HepG2 (cell line): ENCODE measurements at regions not wholly inside any gene's neighbourhood (a gene's known extent, or its start where the extent isn't known, plus 50 kb on each side); places are given as distances from the start of the nearest gene placed in this dataset.

ENCODE experiments used
- AHR ChIP-seq: IDR thresholded peaks from 2 replicates; pipeline ENCODE4 v1.6.1; 2018; ENCODE audit warnings: missing genetic modification reagents, missing compliant biosample characterization
- CENPBD1 ChIP-seq: sonication (generic); formaldehyde crosslinking; IDR thresholded peaks from 2 replicates; pipeline ENCODE4 v1.8.0; 2022; ENCODE audit warnings: missing genetic modification reagents, low read depth, mild to moderate bottlenecking, borderline replicate concordance
- FIP1L1 ChIP-seq: fragments of 200-400 bp; formaldehyde crosslinking; IDR thresholded peaks from 2 replicates; pipeline ENCODE4 v1.6.1; 2018; ENCODE audit warnings: low read depth, mild to moderate bottlenecking, low read length, moderate library complexity, borderline replicate concordance; ENCODE audit not compliant: insufficient read depth
- GPN1 ChIP-seq: sonication (generic); formaldehyde crosslinking; IDR thresholded peaks from 2 replicates; pipeline ENCODE4 v1.5.1; 2020; ENCODE audit warnings: missing genetic modification reagents, borderline replicate concordance
- KDM6A ChIP-seq: IDR thresholded peaks from 2 replicates; pipeline ENCODE4 v1.6.1; 2016; ENCODE audit warnings: low read depth
- KMT2B ChIP-seq: IDR thresholded peaks from 2 replicates; pipeline ENCODE4 v1.6.1; 2016; ENCODE audit warnings: missing genetic modification reagents, missing compliant biosample characterization
- NFE2 ChIP-seq: sonication (generic); formaldehyde crosslinking; IDR thresholded peaks from 2 replicates; pipeline ENCODE4 v1.4.0; 2020; ENCODE audit warnings: missing genetic modification reagents
- PRDM15 ChIP-seq: sonication (generic); formaldehyde crosslinking; IDR thresholded peaks from 2 replicates; pipeline ENCODE4 v1.4.0; 2020; ENCODE audit warnings: missing genetic modification reagents
- SPEN ChIP-seq: sonication (generic); formaldehyde crosslinking; IDR thresholded peaks from 2 replicates; pipeline ENCODE4 v1.5.1; 2020; ENCODE audit warnings: low read depth, mild to moderate bottlenecking, missing genetic modification reagents
- SRY ChIP-seq: sonication (generic); formaldehyde crosslinking; IDR thresholded peaks from 2 replicates; pipeline ENCODE4 v1.8.0; 2022; ENCODE audit warnings: mild to moderate bottlenecking, missing genetic modification reagents
- WIZ ChIP-seq: sonication (generic); formaldehyde crosslinking; IDR thresholded peaks from 2 replicates; pipeline ENCODE4 v1.5.1; 2020; ENCODE audit warnings: mild to moderate bottlenecking, missing genetic modification reagents
- YEATS2 ChIP-seq: sonication (generic); formaldehyde crosslinking; IDR thresholded peaks from 2 replicates; pipeline ENCODE4 v1.4.0; 2020; ENCODE audit warnings: missing genetic modification reagents, borderline replicate concordance
- ZBTB10 ChIP-seq: sonication (generic); formaldehyde crosslinking; IDR thresholded peaks from 2 replicates; pipeline ENCODE4 v1.4.0; 2020; ENCODE audit warnings: missing genetic modification reagents, borderline replicate concordance
- ZNF484 ChIP-seq: sonication (generic); formaldehyde crosslinking; IDR thresholded peaks from 2 replicates; pipeline ENCODE4 v1.5.1; 2020; ENCODE audit warnings: mild to moderate bottlenecking, low read depth, missing genetic modification reagents, borderline replicate concordance
- ZNF773 ChIP-seq: sonication (generic); formaldehyde crosslinking; IDR thresholded peaks from 2 replicates; pipeline ENCODE4 v1.4.0; 2020; ENCODE audit warnings: missing genetic modification reagents, borderline replicate concordance
- ZSCAN29 ChIP-seq: sonication (generic); formaldehyde crosslinking; conservative IDR thresholded peaks from 2 replicates; pipeline ENCODE4 v1.4.0; 2020; ENCODE audit warnings: mild to moderate bottlenecking, missing genetic modification reagents
- TF ChIP-seq, protein P1 (sequence below): sonication (generic); formaldehyde crosslinking; IDR thresholded peaks from 2 replicates; pipeline ENCODE4 v1.4.0; 2020; ENCODE audit warnings: missing genetic modification reagents
- TF ChIP-seq, protein P2 (sequence below): sonication (generic); formaldehyde crosslinking; IDR thresholded peaks from 2 replicates; pipeline ENCODE4 v1.4.0; 2020; ENCODE audit warnings: missing genetic modification reagents, borderline replicate concordance

- TF ChIP-seq FIP1L1 (no peak), ZSCAN29 (no peak), PRDM15 (no peak), ZNF484 (CRISPR knock-in tag) (no peak), CENPBD1 (CRISPR knock-in tag) (no peak), ZBTB10 (CRISPR knock-in tag) (no peak), KDM6A (CRISPR knock-in tag) (no peak), GPN1 (CRISPR knock-in tag) (no peak), SPEN (CRISPR knock-in tag) (0 out of 2 replicates have a peak, but pooled peaks have one; percentile 35), YEATS2 (no peak), SRY (CRISPR knock-in tag) (no peak), AHR (CRISPR knock-in tag) (0 out of 2 replicates have a peak, but pooled peaks have one; percentile 20), KMT2B (no peak), WIZ (CRISPR knock-in tag) (no peak), ZNF773 (CRISPR knock-in tag) (no peak), NFE2 (CRISPR knock-in tag) (no peak)
- TF ChIP-seq, protein P1, sequence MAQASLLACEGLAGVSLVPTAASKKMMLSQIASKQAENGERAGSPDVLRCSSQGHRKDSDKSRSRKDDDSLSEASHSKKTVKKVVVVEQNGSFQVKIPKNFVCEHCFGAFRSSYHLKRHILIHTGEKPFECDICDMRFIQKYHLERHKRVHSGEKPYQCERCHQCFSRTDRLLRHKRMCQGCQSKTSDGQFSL (CRISPR knock-in tag), result no peak
- TF ChIP-seq, protein P2, sequence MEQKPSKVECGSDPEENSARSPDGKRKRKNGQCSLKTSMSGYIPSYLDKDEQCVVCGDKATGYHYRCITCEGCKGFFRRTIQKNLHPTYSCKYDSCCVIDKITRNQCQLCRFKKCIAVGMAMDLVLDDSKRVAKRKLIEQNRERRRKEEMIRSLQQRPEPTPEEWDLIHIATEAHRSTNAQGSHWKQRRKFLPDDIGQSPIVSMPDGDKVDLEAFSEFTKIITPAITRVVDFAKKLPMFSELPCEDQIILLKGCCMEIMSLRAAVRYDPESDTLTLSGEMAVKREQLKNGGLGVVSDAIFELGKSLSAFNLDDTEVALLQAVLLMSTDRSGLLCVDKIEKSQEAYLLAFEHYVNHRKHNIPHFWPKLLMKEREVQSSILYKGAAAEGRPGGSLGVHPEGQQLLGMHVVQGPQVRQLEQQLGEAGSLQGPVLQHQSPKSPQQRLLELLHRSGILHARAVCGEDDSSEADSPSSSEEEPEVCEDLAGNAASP (CRISPR knock-in tag), result peak; percentile 69; the same call in 1 of the 2 replicates
Observed at GRCh38 chr10:78937800-78938694, 130.7 kb upstream of the ZMIZ1 start (continued).
